Transverse colon (tissue), 3 donors: ENCODE measurements at regions not wholly inside any gene's neighbourhood (a gene's known extent, or its start where the extent isn't known, plus 50 kb on each side); places are given as distances from the start of the nearest gene placed in this dataset.
"Not testable (repeated sequence)": the region's sequence is repeated elsewhere in the genome, so short reads cannot be mapped to it uniquely, and the experiment has no call there.

Experiments
- EP300 ChIP-seq: sonication (generic); formaldehyde crosslinking; IDR thresholded peaks from one replicate; pipeline ENCODE4 v1.6.1; 2017; ENCODE audit warnings: antibody characterized with exemption, low read depth
- TF ChIP-seq, protein P1 (sequence below), 5 experiments: fragments of 200-600 bp in 3 of 5; fragments of 450-650 bp in 2 of 5; sonication (generic) in 3 of 5; IDR thresholded peaks; 1 replicate in 2 of 5; 2 replicates in 3 of 5; pipeline ENCODE4 v1.5.1; 2016 to 2017; ENCODE audit warnings: antibody characterized with exemption in 5 of 5, inconsistent platforms in 3 of 5, mild to moderate bottlenecking in 2 of 5, moderate library complexity in 1 of 5

GRCh38 chr4:15206526-15206925, 204.2 kb downstream of the CPEB2 start:
- TF ChIP-seq, protein P1, sequence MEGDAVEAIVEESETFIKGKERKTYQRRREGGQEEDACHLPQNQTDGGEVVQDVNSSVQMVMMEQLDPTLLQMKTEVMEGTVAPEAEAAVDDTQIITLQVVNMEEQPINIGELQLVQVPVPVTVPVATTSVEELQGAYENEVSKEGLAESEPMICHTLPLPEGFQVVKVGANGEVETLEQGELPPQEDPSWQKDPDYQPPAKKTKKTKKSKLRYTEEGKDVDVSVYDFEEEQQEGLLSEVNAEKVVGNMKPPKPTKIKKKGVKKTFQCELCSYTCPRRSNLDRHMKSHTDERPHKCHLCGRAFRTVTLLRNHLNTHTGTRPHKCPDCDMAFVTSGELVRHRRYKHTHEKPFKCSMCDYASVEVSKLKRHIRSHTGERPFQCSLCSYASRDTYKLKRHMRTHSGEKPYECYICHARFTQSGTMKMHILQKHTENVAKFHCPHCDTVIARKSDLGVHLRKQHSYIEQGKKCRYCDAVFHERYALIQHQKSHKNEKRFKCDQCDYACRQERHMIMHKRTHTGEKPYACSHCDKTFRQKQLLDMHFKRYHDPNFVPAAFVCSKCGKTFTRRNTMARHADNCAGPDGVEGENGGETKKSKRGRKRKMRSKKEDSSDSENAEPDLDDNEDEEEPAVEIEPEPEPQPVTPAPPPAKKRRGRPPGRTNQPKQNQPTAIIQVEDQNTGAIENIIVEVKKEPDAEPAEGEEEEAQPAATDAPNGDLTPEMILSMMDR (IDR thresholded peaks at IDR 0.05), result not testable (repeated sequence)
- not testable (repeated sequence) for TF ChIP-seq EP300
